ENCODE measurements at regions not wholly inside any gene's neighbourhood (a gene's known extent, or its start where the extent isn't known, plus 50 kb on each side); places are given as distances from the start of the nearest gene placed in this dataset.

- TF ChIP-seq CTCF (IDR thresholded peaks at IDR 0.05) (no peak), ZFX (IDR thresholded peaks at IDR 0.05; ENCODE audit: borderline replicate concordance) (no peak)
Observed at GRCh38 chr12:114122016-114122415, 155.9 kb upstream of the RBM19 start.

All from 22Rv1 (cell line).